ENCODE measurements at regions not wholly inside any gene's neighbourhood (a gene's known extent, or its start where the extent isn't known, plus 50 kb on each side); places are given as distances from the start of the nearest gene placed in this dataset.

DNA sequence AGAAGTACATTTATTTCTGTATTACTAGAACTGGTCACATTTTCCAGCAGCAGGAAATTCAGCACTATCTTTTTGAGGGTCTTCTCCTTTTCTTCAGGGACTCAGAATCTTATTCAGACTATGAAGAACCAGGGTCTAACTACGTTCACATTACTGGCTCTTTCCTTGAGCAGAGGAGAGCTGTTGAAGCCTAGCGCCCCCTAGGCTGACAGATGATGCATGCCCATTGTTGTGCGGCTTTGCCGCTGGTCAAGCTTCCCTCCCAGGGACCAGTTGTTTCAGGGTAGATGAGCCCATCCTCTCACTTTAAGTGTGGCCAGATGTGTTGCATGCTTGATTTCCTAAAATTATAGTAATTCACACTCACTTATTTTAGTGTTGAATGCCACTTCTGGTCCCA lies 168.2 kb upstream of the PDGFD start:
- TF ChIP-seq, protein P1, sequence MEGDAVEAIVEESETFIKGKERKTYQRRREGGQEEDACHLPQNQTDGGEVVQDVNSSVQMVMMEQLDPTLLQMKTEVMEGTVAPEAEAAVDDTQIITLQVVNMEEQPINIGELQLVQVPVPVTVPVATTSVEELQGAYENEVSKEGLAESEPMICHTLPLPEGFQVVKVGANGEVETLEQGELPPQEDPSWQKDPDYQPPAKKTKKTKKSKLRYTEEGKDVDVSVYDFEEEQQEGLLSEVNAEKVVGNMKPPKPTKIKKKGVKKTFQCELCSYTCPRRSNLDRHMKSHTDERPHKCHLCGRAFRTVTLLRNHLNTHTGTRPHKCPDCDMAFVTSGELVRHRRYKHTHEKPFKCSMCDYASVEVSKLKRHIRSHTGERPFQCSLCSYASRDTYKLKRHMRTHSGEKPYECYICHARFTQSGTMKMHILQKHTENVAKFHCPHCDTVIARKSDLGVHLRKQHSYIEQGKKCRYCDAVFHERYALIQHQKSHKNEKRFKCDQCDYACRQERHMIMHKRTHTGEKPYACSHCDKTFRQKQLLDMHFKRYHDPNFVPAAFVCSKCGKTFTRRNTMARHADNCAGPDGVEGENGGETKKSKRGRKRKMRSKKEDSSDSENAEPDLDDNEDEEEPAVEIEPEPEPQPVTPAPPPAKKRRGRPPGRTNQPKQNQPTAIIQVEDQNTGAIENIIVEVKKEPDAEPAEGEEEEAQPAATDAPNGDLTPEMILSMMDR (IDR thresholded peaks at IDR 0.05), result peak; percentile 73
- no peak for TF ChIP-seq EZH2 (IDR thresholded peaks at IDR 0.05)
